Sigmoid colon (tissue), 4 donors: ENCODE measurements at regions not wholly inside any gene's neighbourhood (a gene's known extent, or its start where the extent isn't known, plus 50 kb on each side); places are given as distances from the start of the nearest gene placed in this dataset.
"Not testable (repeated sequence)": the region's sequence is repeated elsewhere in the genome, so short reads cannot be mapped to it uniquely, and the experiment has no call there.

Experiments used
- EP300 ChIP-seq, 4 donors: sonication (generic); formaldehyde crosslinking; IDR thresholded peaks; one replicate each; pipeline ENCODE4 v1.6.1; 2017; ENCODE audit warnings: antibody characterized with exemption in 4 of 4
- POLR2AphosphoS5 ChIP-seq, 4 donors: sonication (generic); formaldehyde crosslinking; IDR thresholded peaks; one replicate each; pipeline ENCODE4 v1.6.1; 2017; ENCODE audit warnings: antibody characterized with exemption in 4 of 4

GRCh38 chr7:63665553-63665952, 333.1 kb upstream of the ZNF722 start:
- TF ChIP-seq EP300, POLR2AphosphoS5 (IDR thresholded peaks at IDR 0.05): not testable (repeated sequence)
